ENCODE measurements at regions not wholly inside any gene's neighbourhood (a gene's known extent, or its start where the extent isn't known, plus 50 kb on each side); places are given as distances from the start of the nearest gene placed in this dataset.

GRCh38 chr11:98559961-98560360 is 460.8 kb upstream of the CNTN5 start:
- H3K9me3 ChIP-seq (ENCODE audit: control insufficient read depth, insufficient read depth, low read length), result no peaks in the 10 kb centered on the region
- no peaks in the 10 kb centered on the region for H3K4me1 ChIP-seq (ENCODE audit: insufficient read depth, low read length)
- no peak overlapping the region for H3K9ac ChIP-seq (ENCODE audit: low read depth, low read length)
- no peaks in the 10 kb centered on the region for H3K36me3 ChIP-seq (ENCODE audit: insufficient read depth, low read length)

GRCh38 chr11:98561252-98561651 is 459.5 kb upstream of the CNTN5 start:
- Histone ChIP-seq H3K9me3 (ENCODE audit: control insufficient read depth, insufficient read depth, low read length) (no peaks in the 10 kb centered on the region), H3K9ac (ENCODE audit: low read depth, low read length) (no peak overlapping the region), H3K4me1 (ENCODE audit: insufficient read depth, low read length) (no peaks in the 10 kb centered on the region), H3K36me3 (ENCODE audit: insufficient read depth, low read length) (no peaks in the 10 kb centered on the region)

- Histone ChIP-seq H3K9me3 (ENCODE audit: control insufficient read depth, insufficient read depth, low read length) (no peaks in the 10 kb centered on the region), H3K9ac (ENCODE audit: low read depth, low read length) (no peak overlapping the region), H3K36me3 (ENCODE audit: insufficient read depth, low read length) (no peaks in the 10 kb centered on the region), H3K4me1 (ENCODE audit: insufficient read depth, low read length) (no peaks in the 10 kb centered on the region)
Observed at GRCh38 chr11:98561877-98562395, 458.8 kb upstream of the CNTN5 start.

- H3K4me1 ChIP-seq (ENCODE audit: insufficient read depth, low read length), result no peaks in the 10 kb centered on the region
- H3K9ac ChIP-seq (ENCODE audit: low read depth, low read length), result no peak overlapping the region
- H3K36me3 ChIP-seq (ENCODE audit: insufficient read depth, low read length), result no peaks in the 10 kb centered on the region
- H3K9me3 ChIP-seq (ENCODE audit: control insufficient read depth, insufficient read depth, low read length), result no peaks in the 10 kb centered on the region
Observed at GRCh38 chr11:98564233-98564632, 456.5 kb upstream of the CNTN5 start.

GRCh38 chr11:98564881-98565280 is 455.9 kb upstream of the CNTN5 start:
- no peaks in the 10 kb centered on the region for H3K4me1 ChIP-seq (ENCODE audit: insufficient read depth, low read length)
- H3K9me3 ChIP-seq (ENCODE audit: control insufficient read depth, insufficient read depth, low read length), result no peaks in the 10 kb centered on the region
- H3K9ac ChIP-seq (ENCODE audit: low read depth, low read length), result no peak overlapping the region
- H3K36me3 ChIP-seq (ENCODE audit: insufficient read depth, low read length), result no peaks in the 10 kb centered on the region

GRCh38 chr11:98565311-98565710 is 455.4 kb upstream of the CNTN5 start:
- H3K9me3 ChIP-seq (ENCODE audit: control insufficient read depth, insufficient read depth, low read length), result no peaks in the 10 kb centered on the region

GRCh38 chr11:98566978-98567377 is 453.8 kb upstream of the CNTN5 start:
- H3K36me3 ChIP-seq (ENCODE audit: insufficient read depth, low read length), result no peaks in the 10 kb centered on the region
- H3K9me3 ChIP-seq (ENCODE audit: control insufficient read depth, insufficient read depth, low read length), result no peaks in the 10 kb centered on the region
- no peak overlapping the region for H3K9ac ChIP-seq (ENCODE audit: low read depth, low read length)
- H3K4me1 ChIP-seq (ENCODE audit: insufficient read depth, low read length), result no peaks in the 10 kb centered on the region

More at GRCh38 chr11:98565311-98565710, 455.4 kb upstream of the CNTN5 start:
- H3K36me3 ChIP-seq (ENCODE audit: insufficient read depth, low read length), result no peaks in the 10 kb centered on the region
- H3K9ac ChIP-seq (ENCODE audit: low read depth, low read length), result no peak overlapping the region
- no peaks in the 10 kb centered on the region for H3K4me1 ChIP-seq (ENCODE audit: insufficient read depth, low read length)

GRCh38 chr11:98568013-98568412 is 452.7 kb upstream of the CNTN5 start:
- no peak overlapping the region for H3K9ac ChIP-seq (ENCODE audit: low read depth, low read length)
- no peaks in the 10 kb centered on the region for H3K9me3 ChIP-seq (ENCODE audit: control insufficient read depth, insufficient read depth, low read length)
- no peaks in the 10 kb centered on the region for H3K4me1 ChIP-seq (ENCODE audit: insufficient read depth, low read length)
- H3K36me3 ChIP-seq (ENCODE audit: insufficient read depth, low read length), result no peaks in the 10 kb centered on the region

- Histone ChIP-seq H3K4me1 (ENCODE audit: insufficient read depth, low read length) (no peaks in the 10 kb centered on the region), H3K36me3 (ENCODE audit: insufficient read depth, low read length) (no peaks in the 10 kb centered on the region), H3K9me3 (ENCODE audit: control insufficient read depth, insufficient read depth, low read length) (no peaks in the 10 kb centered on the region), H3K9ac (ENCODE audit: low read depth, low read length) (no peak overlapping the region)
Observed at GRCh38 chr11:98572941-98573340, 447.8 kb upstream of the CNTN5 start.

- H3K4me1 ChIP-seq (ENCODE audit: insufficient read depth, low read length), result no peaks in the 10 kb centered on the region
- H3K36me3 ChIP-seq (ENCODE audit: insufficient read depth, low read length), result no peaks in the 10 kb centered on the region
- no peak overlapping the region for H3K9ac ChIP-seq (ENCODE audit: low read depth, low read length)
- H3K9me3 ChIP-seq (ENCODE audit: control insufficient read depth, insufficient read depth, low read length), result no peaks in the 10 kb centered on the region
Observed at GRCh38 chr11:98587884-98588283, 432.9 kb upstream of the CNTN5 start.

- no peaks in the 10 kb centered on the region for H3K36me3 ChIP-seq (ENCODE audit: insufficient read depth, low read length)
- H3K9ac ChIP-seq (ENCODE audit: low read depth, low read length), result no peak overlapping the region
- no peaks in the 10 kb centered on the region for H3K9me3 ChIP-seq (ENCODE audit: control insufficient read depth, insufficient read depth, low read length)
- no peaks in the 10 kb centered on the region for H3K4me1 ChIP-seq (ENCODE audit: insufficient read depth, low read length)
Observed at GRCh38 chr11:98589967-98590366, 430.8 kb upstream of the CNTN5 start.

- Histone ChIP-seq H3K4me1 (ENCODE audit: insufficient read depth, low read length) (no peaks in the 10 kb centered on the region), H3K36me3 (ENCODE audit: insufficient read depth, low read length) (no peaks in the 10 kb centered on the region), H3K9me3 (ENCODE audit: control insufficient read depth, insufficient read depth, low read length) (no peaks in the 10 kb centered on the region), H3K9ac (ENCODE audit: low read depth, low read length) (no peak overlapping the region)
Observed at GRCh38 chr11:98600103-98600502, 420.6 kb upstream of the CNTN5 start.

GRCh38 chr11:98600786-98601773 is 419.7 kb upstream of the CNTN5 start:
- Histone ChIP-seq H3K36me3 (ENCODE audit: insufficient read depth, low read length) (no peaks in the 10 kb centered on the region), H3K4me1 (ENCODE audit: insufficient read depth, low read length) (no peaks in the 10 kb centered on the region), H3K9ac (ENCODE audit: low read depth, low read length) (no peak overlapping the region), H3K9me3 (ENCODE audit: control insufficient read depth, insufficient read depth, low read length) (no peaks in the 10 kb centered on the region)

- Histone ChIP-seq H3K9ac (ENCODE audit: low read depth, low read length) (no peak overlapping the region), H3K4me1 (ENCODE audit: insufficient read depth, low read length) (no peaks in the 10 kb centered on the region), H3K9me3 (ENCODE audit: control insufficient read depth, insufficient read depth, low read length) (peaks cover 5% of the 10 kb centered on the region; the same call in 1 of the 2 replicates), H3K36me3 (ENCODE audit: insufficient read depth, low read length) (no peaks in the 10 kb centered on the region; the same call in 1 of the 2 replicates)
Observed at GRCh38 chr11:98616098-98616655, 404.6 kb upstream of the CNTN5 start.

GRCh38 chr11:98621767-98622166 is 399.0 kb upstream of the CNTN5 start:
- no peak overlapping the region for H3K9ac ChIP-seq (ENCODE audit: low read depth, low read length)
- H3K9me3 ChIP-seq (ENCODE audit: control insufficient read depth, insufficient read depth, low read length), result peaks cover 5% of the 10 kb centered on the region; the same call in 1 of the 2 replicates
- H3K36me3 ChIP-seq (ENCODE audit: insufficient read depth, low read length), result no peaks in the 10 kb centered on the region; the same call in 1 of the 2 replicates
- no peaks in the 10 kb centered on the region for H3K4me1 ChIP-seq (ENCODE audit: insufficient read depth, low read length)
